PC-3 (cell line): ENCODE measurements at regions not wholly inside any gene's neighbourhood (a gene's known extent, or its start where the extent isn't known, plus 50 kb on each side); places are given as distances from the start of the nearest gene placed in this dataset.
"Not testable (repeated sequence)": the region's sequence is repeated elsewhere in the genome, so short reads cannot be mapped to it uniquely, and the experiment has no call there.

ENCODE experiments used
- ATAC-seq: fragments of 200-7000 bp; cut with Tn5 transposase; 2 replicates; pipeline ENCODE4 v1.9.1; 2020; ENCODE audit warnings: mild to moderate bottlenecking, moderate library complexity
- BruUV-seq: library from RNA; stranded (reverse); fragments of 400-500 nt; replicated peaks from 2 replicates; lab custom pipeline; 2021; lab: Mats Ljungman, UMichigan
- CTCF ChIA-PET: fragments of 300-600 bp; sonication (Branson Sonifier 250); formaldehyde crosslinking; loops from one replicate; lab custom pipeline; 2022; ENCODE audit warnings: antibody characterized with exemption; lab: Charles Lee
- POLR2A ChIA-PET: fragments of 300-600 bp; sonication (Branson Sonifier 250); formaldehyde crosslinking; loops from one replicate; lab custom pipeline; 2022; ENCODE audit warnings: antibody characterized with exemption; ENCODE audit not compliant: unreplicated experiment; lab: Charles Lee
- DNase-seq: peaks from one replicate; pipeline ENCODE4 v3.0.0-alpha.2; 2015
- H2AFZ ChIP-seq: fragments of 300-600 bp; sonication (generic); 2 replicates; pipeline ENCODE4 v1.6.0; 2016; ENCODE audit warnings: antibody characterized with exemption, low read length
- H3F3A ChIP-seq: fragments of 300-600 bp; sonication (generic); one replicate; pipeline ENCODE4 v1.6.0; 2017; ENCODE audit warnings: antibody characterized with exemption, low read length, control low read depth, mild to moderate bottlenecking; ENCODE audit not compliant: unreplicated experiment
- H3K27ac ChIP-seq: fragments of 300-600 bp; sonication (generic); 2 replicates; pipeline ENCODE4 v1.5.1; 2016; ENCODE audit warnings: mild to moderate bottlenecking, low read length
- H3K27me3 ChIP-seq: fragments of 300-600 bp; sonication (generic); 2 replicates; pipeline ENCODE4 v1.6.1; 2016; ENCODE audit warnings: low read length, mixed read lengths
- H3K36me3 ChIP-seq: fragments of 300-600 bp; sonication (generic); 2 replicates; pipeline ENCODE4 v1.6.1; 2016; ENCODE audit warnings: low read depth, mixed run types, low read length, mixed read lengths
- H3K4me1 ChIP-seq: fragments of 300-600 bp; sonication (generic); 2 replicates; pipeline ENCODE4 v1.5.1; 2016; ENCODE audit warnings: low read length; ENCODE audit not compliant: insufficient read depth
- H3K4me2 ChIP-seq: fragments of 300-600 bp; sonication (generic); 2 replicates; pipeline ENCODE4 v1.6.0; 2016; ENCODE audit warnings: low read length
- H3K4me3 ChIP-seq: fragments of 300-600 bp; sonication (generic); 2 replicates; pipeline ENCODE4 v1.5.1; 2016; ENCODE audit warnings: mild to moderate bottlenecking, low read length, mixed read lengths
- H3K79me2 ChIP-seq: fragments of 300-600 bp; sonication (generic); 2 replicates; pipeline ENCODE4 v1.6.1; 2017; ENCODE audit warnings: low read length, mixed read lengths
- H3K9ac ChIP-seq: fragments of 300-600 bp; sonication (generic); 2 replicates; pipeline ENCODE4 v1.6.0; 2016; ENCODE audit warnings: mild to moderate bottlenecking, low read length
- H3K9me2 ChIP-seq: fragments of 300-600 bp; sonication (generic); replicated peaks from 2 replicates; pipeline ENCODE4 v1.6.1; 2016; ENCODE audit warnings: mixed run types, low read length, mixed read lengths
- H3K9me3 ChIP-seq: fragments of 300-600 bp; sonication (generic); 2 replicates; pipeline ENCODE4 v1.6.1; 2016; ENCODE audit warnings: low read length, mixed read lengths
- H4K20me1 ChIP-seq: fragments of 300-600 bp; sonication (generic); 2 replicates; pipeline ENCODE4 v1.6.1; 2016; ENCODE audit warnings: low read length, mixed read lengths
- CTCF ChIP-seq: fragments of 300-600 bp; sonication (generic); conservative IDR thresholded peaks from 2 replicates; pipeline ENCODE4 v1.5.1; 2017; ENCODE audit warnings: antibody characterized with exemption, low read depth, mild to moderate bottlenecking, low read length
- EZH2 ChIP-seq: fragments of 300-600 bp; sonication (generic); IDR thresholded peaks from one replicate; pipeline ENCODE4 v1.6.1; 2017; ENCODE audit warnings: antibody characterized with exemption, mild to moderate bottlenecking, low read length; ENCODE audit not compliant: unreplicated experiment
- EZH2phosphoT487 ChIP-seq: fragments of 300-600 bp; sonication (generic); IDR thresholded peaks from 2 replicates; pipeline ENCODE4 v1.6.1; 2018; ENCODE audit warnings: mild to moderate bottlenecking, antibody characterized with exemption, low read length, borderline replicate concordance
- intact Hi-C: fragments of 100-400 bp; cut with micrococcal nuclease; formaldehyde crosslinking; loops from 2 replicates; pipeline ENCODE4 v1.9.0; 2023

- DNase-seq (no peak), ATAC-seq (no peak)
- no peaks in the 10 kb centered on the region for H3K9me3 ChIP-seq
- ChIA-PET POLR2A (no interaction called here), CTCF (no interaction called here)
- no peaks in the 10 kb centered on the region for H3K9me2 ChIP-seq
- TF ChIP-seq EZH2phosphoT487 (no peak), EZH2 (no peak), CTCF (no peak)
- no peak overlapping the region for H2AFZ ChIP-seq
- H4K20me1 ChIP-seq, result no peaks in the 10 kb centered on the region
- H3K9ac ChIP-seq, result no peak overlapping the region
- intact Hi-C loops, result no loop called here
- no peak overlapping the region for H3K4me2 ChIP-seq
- no peaks in the 10 kb centered on the region for H3K79me2 ChIP-seq
- no peak overlapping the region for H3K4me3 ChIP-seq
- no peaks in the 10 kb centered on the region for H3F3A ChIP-seq
- no peaks in the 10 kb centered on the region for H3K27me3 ChIP-seq
- no peaks in the 10 kb centered on the region for H3K4me1 ChIP-seq
- H3K27ac ChIP-seq, result no peak overlapping the region
- BruUV-seq, result no TSS peak
- H3K36me3 ChIP-seq, result no peaks in the 10 kb centered on the region
These were observed 76.9 kb upstream of the TIAM1 start for GRCh38 chr21:31420988-31421387.

GRCh38 chr21:31420354-31420753 is 76.3 kb upstream of the TIAM1 start:
- Histone ChIP-seq H3K79me2 (no peaks in the 10 kb centered on the region), H3K4me2 (no peak overlapping the region), H3K27me3 (no peaks in the 10 kb centered on the region), H3K9ac (no peak overlapping the region), H3K36me3 (no peaks in the 10 kb centered on the region), H3K4me3 (no peak overlapping the region), H4K20me1 (no peaks in the 10 kb centered on the region), H3K27ac (no peak overlapping the region), H3K4me1 (no peaks in the 10 kb centered on the region), H3K9me3 (no peaks in the 10 kb centered on the region), H3F3A (no peaks in the 10 kb centered on the region), H2AFZ (no peak overlapping the region), H3K9me2 (no peaks in the 10 kb centered on the region)
- DNase-seq (no peak), ATAC-seq (no peak)
- CTCF ChIA-PET, result no interaction called here
- no TSS peak for BruUV-seq
- TF ChIP-seq CTCF (no peak), EZH2phosphoT487 (no peak), EZH2 (no peak)
- intact Hi-C loops, result no loop called here
- POLR2A ChIA-PET, result no interaction called here

- ChIA-PET CTCF (no interaction called here), POLR2A (no interaction called here)
- Histone ChIP-seq H3K27me3 (no peaks in the 10 kb centered on the region), H4K20me1 (no peaks in the 10 kb centered on the region), H3K4me3 (no peak overlapping the region), H2AFZ (no peak overlapping the region), H3F3A (no peaks in the 10 kb centered on the region), H3K79me2 (no peaks in the 10 kb centered on the region), H3K9ac (no peak overlapping the region), H3K4me2 (no peak overlapping the region), H3K27ac (peak overlapping the region; percentile 19), H3K9me3 (no peaks in the 10 kb centered on the region), H3K4me1 (no peaks in the 10 kb centered on the region), H3K36me3 (no peaks in the 10 kb centered on the region), H3K9me2 (no peaks in the 10 kb centered on the region)
- BruUV-seq, result no TSS peak
- ATAC-seq (no peak), DNase-seq (no peak)
- intact Hi-C loops, result no loop called here
- TF ChIP-seq EZH2, result no peak
- TF ChIP-seq EZH2phosphoT487, result no peak
- no peak for TF ChIP-seq CTCF
These were observed 74.4 kb upstream of the TIAM1 start for GRCh38 chr21:31418377-31419001.

GRCh38 chr21:31417214-31417613 is 73.2 kb upstream of the TIAM1 start:
- CTCF ChIA-PET, H2AFZ ChIP-seq, H3K27me3 ChIP-seq, intact Hi-C loops, H3K4me1 ChIP-seq, H3K9ac ChIP-seq, ATAC-seq, H3K27ac ChIP-seq, H4K20me1 ChIP-seq, H3F3A ChIP-seq, H3K4me3 ChIP-seq, H3K36me3 ChIP-seq, H3K4me2 ChIP-seq, H3K79me2 ChIP-seq, H3K9me3 ChIP-seq, H3K9me2 ChIP-seq, BruUV-seq, DNase-seq, POLR2A ChIA-PET: not testable (repeated sequence)
